Peyer's patch (tissue), 4 donors: ENCODE measurements at regions not wholly inside any gene's neighbourhood (a gene's known extent, or its start where the extent isn't known, plus 50 kb on each side); places are given as distances from the start of the nearest gene placed in this dataset.

Source experiments
- DNase-seq, 3 donors: peaks; one replicate each; pipeline ENCODE4 v3.0.0-alpha.2; 2017 to 2019
- H3K27ac ChIP-seq, 4 donors: fragments of 200-600 bp; sonication (generic); one replicate each; pipeline ENCODE4 v1.5.1; 2016 to 2019
- H3K27me3 ChIP-seq, 2 donors: fragments of 200-600 bp; sonication (generic); one replicate each; pipeline ENCODE4 v1.5.1; 2019
- H3K36me3 ChIP-seq, 3 donors: fragments of 200-600 bp; sonication (generic); one replicate each; pipeline ENCODE4 v1.5.1; 2016 to 2019
- H3K4me1 ChIP-seq, 4 donors: fragments of 200-600 bp; sonication (generic); one replicate each; pipeline ENCODE4 v1.5.1; 2016 to 2019
- H3K4me3 ChIP-seq, 4 donors: fragments of 200-600 bp; sonication (generic); 1 replicate in 3 of 4; 2 replicates in 1 of 4; pipeline ENCODE4 v1.5.1; 2016 to 2019; ENCODE audit warnings: mild to moderate bottlenecking in 1 of 4
- H3K9me3 ChIP-seq, 4 donors: fragments of 200-600 bp; sonication (generic); one replicate each; pipeline ENCODE4 v1.5.1; 2016 to 2019; ENCODE audit warnings: mild to moderate bottlenecking in 1 of 4
- POLR2A ChIP-seq, 2 donors: fragments of 450-650 bp; IDR thresholded peaks; one replicate each; pipeline ENCODE4 v1.5.1; 2017; ENCODE audit warnings: antibody characterized with exemption in 2 of 2, mild to moderate bottlenecking in 2 of 2, moderate library complexity in 2 of 2
- TF ChIP-seq, protein P1 (sequence below), 6 experiments: fragments of 450-650 bp in 4 of 6; fragments of 200-600 bp in 2 of 6; sonication (generic) in 1 of 6; IDR thresholded peaks; one replicate each; pipeline ENCODE4 v1.5.1; 2017 to 2019; ENCODE audit warnings: antibody characterized with exemption in 6 of 6, mild to moderate bottlenecking in 3 of 6, moderate library complexity in 1 of 6

DNA sequence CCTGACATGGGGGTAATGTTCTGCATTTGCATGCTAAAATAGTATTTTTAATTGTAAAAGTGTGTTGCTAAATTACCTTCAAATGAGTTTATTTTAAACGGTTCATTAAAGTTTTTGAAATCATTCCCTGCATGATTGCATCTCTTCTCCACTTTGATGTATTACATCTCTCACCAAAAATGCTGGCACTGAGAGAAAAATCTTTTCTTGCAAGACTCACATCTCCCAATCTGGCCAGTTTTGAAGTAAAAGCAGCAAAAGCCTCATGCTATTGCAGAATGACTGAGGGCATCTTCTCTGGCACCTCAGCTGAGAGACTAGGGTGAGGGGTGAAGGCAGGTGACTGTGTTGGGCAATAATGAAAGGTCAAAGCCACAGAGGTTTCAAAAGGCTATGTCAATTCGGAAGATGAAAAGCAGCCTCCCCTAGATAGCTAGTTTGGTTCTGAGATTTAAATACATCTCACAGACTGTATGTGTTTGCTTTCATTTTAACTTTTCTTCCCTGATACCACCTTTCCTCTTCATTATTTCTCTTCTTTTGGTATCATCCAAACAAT, 292.2 kb upstream of the RAG2 start:
- H3K4me1 ChIP-seq, result no peaks in the 10 kb centered on the region
- no peak overlapping the region for H3K27ac ChIP-seq

DNA sequence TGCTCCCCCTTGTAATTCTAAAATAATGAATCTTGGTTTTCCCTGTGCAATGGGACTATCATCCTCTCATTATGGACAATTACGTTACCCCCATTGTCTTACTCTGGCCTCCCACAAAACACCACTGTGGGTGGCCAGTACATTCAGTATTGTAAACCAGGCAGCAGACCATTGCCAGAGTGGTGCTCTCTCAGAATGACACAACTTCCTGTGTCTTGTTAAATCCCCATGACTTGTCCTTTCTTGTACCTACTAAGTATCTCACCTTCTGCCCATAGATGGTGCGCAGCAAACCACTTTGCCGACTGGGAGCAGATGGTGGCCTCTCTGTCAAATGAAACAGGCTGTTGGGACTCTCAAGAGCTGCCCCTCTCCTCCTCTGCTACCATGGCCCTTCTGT, 287.1 kb upstream of the RAG2 start:
- Histone ChIP-seq H3K9me3 (no peaks in the 10 kb centered on the region), H3K27ac (no peak overlapping the region), H3K4me1 (no peaks in the 10 kb centered on the region), H3K4me3 (no peak overlapping the region), H3K36me3 (no peaks in the 10 kb centered on the region), H3K27me3 (no peaks in the 10 kb centered on the region)
- DNase-seq, result no peak
- TF ChIP-seq POLR2A (IDR thresholded peaks at IDR 0.05), result no peak
- TF ChIP-seq, protein P1, sequence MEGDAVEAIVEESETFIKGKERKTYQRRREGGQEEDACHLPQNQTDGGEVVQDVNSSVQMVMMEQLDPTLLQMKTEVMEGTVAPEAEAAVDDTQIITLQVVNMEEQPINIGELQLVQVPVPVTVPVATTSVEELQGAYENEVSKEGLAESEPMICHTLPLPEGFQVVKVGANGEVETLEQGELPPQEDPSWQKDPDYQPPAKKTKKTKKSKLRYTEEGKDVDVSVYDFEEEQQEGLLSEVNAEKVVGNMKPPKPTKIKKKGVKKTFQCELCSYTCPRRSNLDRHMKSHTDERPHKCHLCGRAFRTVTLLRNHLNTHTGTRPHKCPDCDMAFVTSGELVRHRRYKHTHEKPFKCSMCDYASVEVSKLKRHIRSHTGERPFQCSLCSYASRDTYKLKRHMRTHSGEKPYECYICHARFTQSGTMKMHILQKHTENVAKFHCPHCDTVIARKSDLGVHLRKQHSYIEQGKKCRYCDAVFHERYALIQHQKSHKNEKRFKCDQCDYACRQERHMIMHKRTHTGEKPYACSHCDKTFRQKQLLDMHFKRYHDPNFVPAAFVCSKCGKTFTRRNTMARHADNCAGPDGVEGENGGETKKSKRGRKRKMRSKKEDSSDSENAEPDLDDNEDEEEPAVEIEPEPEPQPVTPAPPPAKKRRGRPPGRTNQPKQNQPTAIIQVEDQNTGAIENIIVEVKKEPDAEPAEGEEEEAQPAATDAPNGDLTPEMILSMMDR (IDR thresholded peaks at IDR 0.05), result no peak

More for the DNA sequence above, 292.2 kb upstream of the RAG2 start:
- no peak overlapping the region for H3K4me3 ChIP-seq
- TF ChIP-seq, protein P1 (IDR thresholded peaks at IDR 0.05), result no peak
- TF ChIP-seq POLR2A (IDR thresholded peaks at IDR 0.05), result no peak
- no peaks in the 10 kb centered on the region for H3K27me3 ChIP-seq
- DNase-seq, result no peak
- no peaks in the 10 kb centered on the region for H3K36me3 ChIP-seq
- no peaks in the 10 kb centered on the region for H3K9me3 ChIP-seq

DNA sequence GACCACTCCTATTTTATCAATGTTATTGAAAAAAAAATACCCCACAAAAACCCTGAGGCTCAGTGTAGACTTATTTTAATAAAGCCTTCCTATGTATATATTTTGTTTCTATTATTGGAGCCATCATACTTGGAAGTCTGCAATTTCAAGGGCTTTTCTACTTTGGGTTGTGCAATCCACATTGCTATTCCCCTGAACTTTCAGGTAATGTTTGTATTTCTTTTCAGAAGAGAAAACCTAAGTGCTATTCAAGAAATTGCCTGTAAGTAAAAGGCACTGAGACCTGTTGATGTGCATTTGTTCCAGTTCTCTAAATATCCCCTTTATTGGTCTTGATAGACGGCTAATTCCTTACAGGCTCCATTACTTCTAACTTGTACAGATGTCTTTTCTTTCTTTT, 280.7 kb upstream of the RAG2 start:
- H3K4me3 ChIP-seq, result no peak overlapping the region
- TF ChIP-seq POLR2A (IDR thresholded peaks at IDR 0.05), result no peak
- TF ChIP-seq, protein P1 (IDR thresholded peaks at IDR 0.05), result no peak

DNA sequence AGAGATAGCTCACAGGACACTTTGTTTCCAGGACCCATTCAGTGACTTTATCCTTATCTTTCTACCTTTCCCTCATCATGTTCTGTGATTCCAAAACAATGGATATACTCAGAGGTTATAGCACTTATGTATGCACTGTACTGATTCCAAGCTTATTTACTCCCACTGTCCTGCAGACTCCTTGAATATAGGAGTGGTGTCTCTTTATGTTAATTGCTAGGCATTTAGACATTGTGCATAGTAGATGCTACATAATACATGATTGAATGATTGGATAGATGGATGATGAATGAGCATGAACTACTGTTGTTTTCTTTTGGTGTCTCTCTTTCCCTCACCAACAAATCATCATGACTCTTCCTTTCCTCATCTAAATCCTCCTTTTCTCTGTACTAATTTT, 279.1 kb upstream of the RAG2 start:
- Histone ChIP-seq H3K27ac (no peak overlapping the region), H3K9me3 (no peaks in the 10 kb centered on the region), H3K4me3 (no peak overlapping the region), H3K27me3 (no peaks in the 10 kb centered on the region), H3K4me1 (no peaks in the 10 kb centered on the region), H3K36me3 (no peaks in the 10 kb centered on the region)
- TF ChIP-seq POLR2A (IDR thresholded peaks at IDR 0.05), result no peak
- TF ChIP-seq, protein P1 (IDR thresholded peaks at IDR 0.05), result no peak
- no peak for DNase-seq

More for the DNA sequence above, 280.7 kb upstream of the RAG2 start:
- Histone ChIP-seq H3K27me3 (no peaks in the 10 kb centered on the region), H3K9me3 (no peaks in the 10 kb centered on the region), H3K27ac (no peak overlapping the region), H3K36me3 (no peaks in the 10 kb centered on the region), H3K4me1 (no peaks in the 10 kb centered on the region)
- no peak for DNase-seq

DNA sequence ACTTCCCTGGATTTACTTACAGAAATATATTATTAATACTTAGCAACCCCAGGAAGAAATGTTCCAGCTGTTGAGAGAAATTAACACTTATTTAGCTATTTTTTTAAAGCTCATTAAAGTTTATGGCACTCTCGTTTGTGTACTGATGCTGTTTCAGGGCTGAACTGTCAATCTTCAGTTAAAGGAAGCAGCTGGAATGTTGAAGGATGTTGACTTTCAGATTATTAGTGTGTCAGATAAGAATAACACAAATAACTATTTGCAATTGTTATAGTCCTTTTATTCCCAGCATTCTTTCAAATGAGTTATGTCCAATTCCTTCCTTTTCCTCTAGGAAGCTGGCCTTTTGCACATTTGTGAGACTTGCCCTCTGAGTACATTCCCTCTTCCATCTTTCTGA, 278.2 kb upstream of the RAG2 start:
- no peak overlapping the region for H3K4me3 ChIP-seq
- no peaks in the 10 kb centered on the region for H3K9me3 ChIP-seq
- no peaks in the 10 kb centered on the region for H3K4me1 ChIP-seq
- no peaks in the 10 kb centered on the region for H3K27me3 ChIP-seq
- no peak for DNase-seq
- no peak overlapping the region for H3K27ac ChIP-seq
- no peak for TF ChIP-seq POLR2A (IDR thresholded peaks at IDR 0.05)
- TF ChIP-seq, protein P1 (IDR thresholded peaks at IDR 0.05), result no peak
- H3K36me3 ChIP-seq, result no peaks in the 10 kb centered on the region

DNA sequence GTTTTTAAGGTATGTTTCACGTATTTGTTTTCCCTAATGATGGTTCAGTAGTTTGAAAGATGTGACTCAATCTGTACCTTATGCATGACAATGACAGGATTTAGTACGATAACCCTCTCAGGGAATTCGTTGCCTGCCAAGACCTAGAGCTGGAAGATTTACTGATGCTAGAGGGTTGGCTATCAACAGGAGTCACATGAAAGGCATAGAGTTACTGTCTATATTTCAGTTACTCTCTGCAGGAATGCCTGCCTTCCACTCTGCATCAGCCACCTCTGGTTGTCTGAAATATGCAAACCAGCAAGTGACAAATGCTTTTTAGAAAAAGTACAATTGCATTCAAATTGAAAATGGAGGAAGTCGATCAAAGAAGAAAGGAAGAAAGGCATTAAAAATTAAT, 276.3 kb upstream of the RAG2 start:
- no peak overlapping the region for H3K4me3 ChIP-seq
- TF ChIP-seq POLR2A (IDR thresholded peaks at IDR 0.05), result no peak
- TF ChIP-seq, protein P1 (IDR thresholded peaks at IDR 0.05), result no peak

More for the DNA sequence above, 276.3 kb upstream of the RAG2 start:
- Histone ChIP-seq H3K27ac (no peak overlapping the region), H3K36me3 (no peaks in the 10 kb centered on the region), H3K4me1 (no peaks in the 10 kb centered on the region), H3K9me3 (no peaks in the 10 kb centered on the region), H3K27me3 (no peaks in the 10 kb centered on the region)
- DNase-seq, result no peak
